ENCODE measurements at regions not wholly inside any gene's neighbourhood (a gene's known extent, or its start where the extent isn't known, plus 50 kb on each side); places are given as distances from the start of the nearest gene placed in this dataset.
A peak's percentile ranks its signal among the peaks of the same experiment; 100 is the strongest.

GRCh38 chr11:15911377-15912044 is 444.8 kb downstream of the SOX6 start:
- no peak overlapping the region for H3K4me3 ChIP-seq
- no peak for TF ChIP-seq CTCF (IDR thresholded peaks at IDR 0.05)
- TF ChIP-seq EP300 (IDR thresholded peaks at IDR 0.05), result no peak
- H3K27ac ChIP-seq, result peak overlapping the region in 1 of 4 donors; percentile 55
- ATAC-seq, result no peak
- H3K36me3 ChIP-seq, result no peaks in the 10 kb centered on the region
- peaks cover 0 to under 1% (median 0%) of the 10 kb centered on the region in 3 donors for H3K9me3 ChIP-seq
- H3K4me1 ChIP-seq, result peaks cover 0 to 27% (median 0%) of the 10 kb centered on the region in 3 donors
- H3K27me3 ChIP-seq, result no peaks in the 10 kb centered on the region
- 33 to 57% methylated on average over 1 to 3 of the region's 6 CpGs for WGBS, 2 donors (ENCODE audit: low coverage in 1 of 2)

- ATAC-seq, result no peak
- WGBS, 2 donors (ENCODE audit: low coverage in 1 of 2), result 78 to 100% methylated on average over 1 to 2 of the region's 2 CpGs
- H3K27ac ChIP-seq, result peak overlapping the region in 1 of 4 donors; percentile 55
- H3K4me3 ChIP-seq, result no peak overlapping the region
- TF ChIP-seq POLR2A (IDR thresholded peaks at IDR 0.05) (no peak), POLR2AphosphoS5 (IDR thresholded peaks at IDR 0.05) (no peak), CTCF (IDR thresholded peaks at IDR 0.05) (no peak), EP300 (IDR thresholded peaks at IDR 0.05) (no peak)
- H3K9me3 ChIP-seq, result peaks cover 0 to 4% (median 0%) of the 10 kb centered on the region in 3 donors
- H3K36me3 ChIP-seq, result no peaks in the 10 kb centered on the region
- H3K4me1 ChIP-seq, result peaks cover 0 to 27% (median 0%) of the 10 kb centered on the region in 3 donors
- no peaks in the 10 kb centered on the region for H3K27me3 ChIP-seq
Measured at GRCh38 chr11:15912291-15912690, 444.1 kb downstream of the SOX6 start.

- H3K9me3 ChIP-seq, result peaks cover 0 to 4% (median 0%) of the 10 kb centered on the region in 3 donors
- WGBS, 2 donors (ENCODE audit: low coverage in 1 of 2), result no CpG with 5 or more reads among the region's 7 CpGs
- no peaks in the 10 kb centered on the region for H3K36me3 ChIP-seq
- H3K27ac ChIP-seq, result peak overlapping the region in 1 of 4 donors; percentile 55
- no peaks in the 10 kb centered on the region for H3K27me3 ChIP-seq
- H3K4me1 ChIP-seq, result peaks cover 0 to 27% (median 0%) of the 10 kb centered on the region in 3 donors
- no peak overlapping the region for H3K4me3 ChIP-seq
- peak; percentile 65 for ATAC-seq
- TF ChIP-seq CTCF (IDR thresholded peaks at IDR 0.05) (no peak), POLR2A (IDR thresholded peaks at IDR 0.05) (no peak), EP300 (IDR thresholded peaks at IDR 0.05) (no peak), POLR2AphosphoS5 (IDR thresholded peaks at IDR 0.05) (peak; percentile 73)
Measured at GRCh38 chr11:15912825-15913224, 443.5 kb downstream of the SOX6 start.

- H3K4me3 ChIP-seq, result no peak overlapping the region
- no peak for ATAC-seq
- H3K4me1 ChIP-seq, result peaks cover 0 to 27% (median 0%) of the 10 kb centered on the region in 3 donors
- 89 to 100% methylated on average over 1 of the region's 2 CpGs for WGBS, 2 donors (ENCODE audit: low coverage in 1 of 2)
- H3K27me3 ChIP-seq, result no peaks in the 10 kb centered on the region
- TF ChIP-seq POLR2A (IDR thresholded peaks at IDR 0.05) (no peak), POLR2AphosphoS5 (IDR thresholded peaks at IDR 0.05) (no peak), EP300 (IDR thresholded peaks at IDR 0.05) (no peak), CTCF (IDR thresholded peaks at IDR 0.05) (no peak)
- H3K27ac ChIP-seq, result peak overlapping the region in 1 of 4 donors; percentile 55
- no peaks in the 10 kb centered on the region for H3K36me3 ChIP-seq
- peaks cover 0 to 4% (median 0%) of the 10 kb centered on the region in 3 donors for H3K9me3 ChIP-seq
Measured at GRCh38 chr11:15913261-15913660, 443.1 kb downstream of the SOX6 start.

Small RNAs in the stretch of these regions (small RNA-seq; reads per million reads assigned to genes)
- 0 reads per million in 4 donors for gene RF00324
